ENCODE measurements at regions not wholly inside any gene's neighbourhood (a gene's known extent, or its start where the extent isn't known, plus 50 kb on each side); places are given as distances from the start of the nearest gene placed in this dataset.
"Not testable (repeated sequence)": the region's sequence is repeated elsewhere in the genome, so short reads cannot be mapped to it uniquely, and the experiment has no call there.

- no peak for DNase-seq
Measured at GRCh38 chr2:145010635-145011034, 490.7 kb upstream of the ZEB2 start.

DNA sequence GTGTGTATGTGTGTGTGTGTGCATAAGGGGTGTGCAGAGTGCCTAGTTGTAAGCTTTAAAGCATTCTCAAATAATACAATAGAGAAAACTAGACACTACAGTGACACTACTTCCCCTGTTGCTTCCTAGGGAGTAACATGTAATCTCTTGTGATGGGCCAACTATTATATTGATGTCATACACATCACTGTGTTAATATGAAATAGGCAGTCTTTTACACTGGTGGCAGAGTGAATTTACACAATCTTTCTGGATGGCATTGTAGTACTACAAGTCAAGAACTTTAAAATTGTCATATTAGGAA lies 488.0 kb upstream of the ZEB2 start:
- DNase-seq, result no peak

DNA sequence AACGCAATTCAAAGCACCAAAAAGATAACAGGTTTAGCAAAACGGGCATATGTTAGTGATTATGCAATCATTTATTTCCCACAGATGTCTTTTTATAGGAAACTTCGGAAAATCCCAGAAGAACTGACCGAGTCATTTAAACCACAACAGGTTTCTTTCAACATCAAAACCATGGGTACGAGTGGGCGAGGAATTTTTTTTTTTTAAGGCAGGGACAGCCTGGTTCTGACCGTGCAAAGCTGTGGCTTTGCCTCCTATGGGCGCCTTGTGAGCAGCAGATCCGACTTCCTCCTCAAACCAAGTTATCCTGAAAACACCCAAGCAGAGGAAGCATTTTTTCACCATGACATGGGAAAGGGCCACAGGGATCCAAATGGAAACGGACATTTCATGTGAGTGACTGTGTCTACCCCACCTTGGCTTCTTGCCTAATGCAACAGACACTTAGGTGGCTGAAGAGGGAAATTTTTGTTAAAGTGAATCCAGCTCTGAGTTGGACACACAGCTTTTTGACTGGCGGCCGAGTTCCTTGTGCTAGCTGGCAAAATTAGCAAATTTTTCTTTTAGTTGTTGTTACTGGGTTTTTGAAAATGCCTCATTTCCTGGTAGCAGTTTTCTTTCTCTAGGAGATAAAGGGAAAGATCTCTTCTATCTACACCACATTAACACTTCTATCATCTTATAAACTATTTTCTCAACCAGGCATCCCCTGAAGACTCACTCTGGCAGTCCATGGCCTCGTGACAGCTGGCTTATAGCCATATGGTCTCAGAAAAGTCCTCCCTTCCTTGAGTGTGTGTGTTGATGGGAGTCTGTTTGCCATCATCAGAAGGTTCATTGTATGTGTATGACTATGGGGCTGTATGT lies 487.4 kb upstream of the ZEB2 start:
- DNase-seq, result no peak

DNA sequence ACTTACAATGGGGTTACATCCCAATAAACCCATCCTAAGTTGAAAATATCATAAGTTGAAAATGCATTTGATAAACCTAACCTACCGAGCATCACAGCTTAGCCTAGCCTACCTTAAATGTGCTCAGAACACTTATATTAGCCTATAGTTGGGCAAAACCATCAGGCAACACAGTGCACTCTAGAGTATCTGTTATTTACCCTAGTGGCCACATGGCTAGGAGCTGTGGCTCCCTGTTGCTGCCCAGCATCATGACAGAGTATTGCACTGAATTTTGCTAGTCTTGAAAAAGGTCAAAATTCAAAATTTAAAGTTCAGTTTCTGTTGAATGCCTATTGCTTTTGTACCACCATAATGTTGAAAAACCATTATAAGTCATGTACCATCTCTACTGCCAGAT lies 482.7 kb upstream of the ZEB2 start:
- DNase-seq, result no peak

GRCh38 chr2:145000376-145000775 lies 480.5 kb upstream of the ZEB2 start:
- no peak for DNase-seq

GRCh38 chr2:144999936-145000335 lies 480.0 kb upstream of the ZEB2 start:
- DNase-seq, result no peak

DNA sequence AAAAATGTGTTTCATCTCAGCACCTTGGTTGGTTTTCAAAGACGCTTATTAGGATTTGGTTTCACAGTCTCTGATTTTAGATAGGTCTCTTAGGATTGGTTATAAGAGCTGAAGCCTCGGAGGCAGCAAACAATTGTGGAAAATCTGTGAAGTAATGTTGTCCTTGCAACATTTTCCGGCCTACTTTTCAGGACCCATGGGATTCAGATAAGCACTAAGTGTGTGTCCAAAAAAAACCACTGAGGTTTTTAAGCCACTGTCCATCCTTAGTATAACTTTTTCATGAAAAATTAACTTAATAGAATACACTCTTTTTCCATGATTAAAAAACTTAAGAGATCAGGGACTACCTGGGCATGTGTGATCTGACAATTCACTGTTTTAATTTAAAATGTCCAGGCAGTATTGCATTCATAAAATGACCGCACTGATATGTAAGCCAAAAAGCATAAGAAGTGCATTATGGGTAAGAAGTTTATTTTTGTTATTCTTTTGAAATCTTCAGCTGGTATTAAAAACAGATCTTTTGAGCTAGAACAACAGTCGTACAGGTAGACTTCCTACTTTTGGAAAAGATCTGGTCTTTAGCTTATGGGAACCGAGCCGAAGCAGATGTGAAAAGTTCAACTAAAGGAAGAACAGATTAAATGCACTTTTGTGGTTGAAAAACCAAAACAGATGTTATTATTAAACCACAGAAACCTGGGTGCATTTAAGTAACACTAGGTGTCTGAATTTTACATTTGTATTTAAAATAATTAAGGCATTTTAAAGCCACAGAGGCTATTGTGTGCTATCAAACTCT lies 479.4 kb upstream of the ZEB2 start:
- no peak for DNase-seq

DNA sequence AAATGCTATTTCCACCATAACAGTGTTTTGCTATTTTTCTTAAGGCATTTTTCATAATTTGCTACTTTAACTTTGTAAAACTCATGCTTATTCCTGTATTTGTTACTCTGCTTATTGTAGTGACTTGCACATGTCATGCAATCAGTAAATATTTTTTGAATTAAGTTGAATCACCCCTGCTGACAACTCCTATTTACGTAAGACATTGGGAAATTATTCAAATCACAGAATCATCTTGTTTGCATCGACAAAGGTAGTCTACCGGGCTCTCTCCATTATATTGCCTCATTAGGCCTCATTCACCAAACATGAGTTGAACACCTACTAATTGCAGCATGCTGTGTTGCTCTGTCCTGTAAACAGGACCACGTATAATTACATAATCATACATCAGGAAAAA lies 478.5 kb upstream of the ZEB2 start:
- no peak for DNase-seq

DNA sequence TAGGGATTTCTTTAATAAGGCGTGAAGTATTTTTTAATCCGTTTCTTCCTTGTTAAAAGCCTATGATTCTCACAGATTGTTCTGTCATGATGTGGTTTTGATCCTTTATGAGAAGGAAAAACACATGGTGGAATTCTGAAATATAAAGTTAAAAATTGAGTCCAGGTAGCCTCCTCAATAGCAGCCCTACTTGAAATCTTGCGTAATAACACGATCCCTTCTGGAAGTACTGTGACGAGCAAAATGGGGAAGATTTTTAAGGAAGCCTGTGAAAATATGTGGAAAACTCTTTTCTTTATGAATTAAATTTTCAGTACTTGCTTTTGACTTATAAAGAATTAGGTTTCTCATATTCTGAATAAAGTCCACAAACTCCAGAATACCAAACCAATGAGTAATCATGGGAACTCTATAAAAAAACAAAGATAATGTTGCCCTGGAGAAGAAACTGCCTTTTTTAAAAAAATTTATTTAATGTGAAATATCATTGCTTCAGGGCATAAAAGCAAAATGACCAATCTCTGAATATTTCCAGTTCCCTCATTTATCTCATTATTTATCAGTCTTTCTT lies 476.4 kb upstream of the ZEB2 start:
- DNase-seq, result no peak

DNA sequence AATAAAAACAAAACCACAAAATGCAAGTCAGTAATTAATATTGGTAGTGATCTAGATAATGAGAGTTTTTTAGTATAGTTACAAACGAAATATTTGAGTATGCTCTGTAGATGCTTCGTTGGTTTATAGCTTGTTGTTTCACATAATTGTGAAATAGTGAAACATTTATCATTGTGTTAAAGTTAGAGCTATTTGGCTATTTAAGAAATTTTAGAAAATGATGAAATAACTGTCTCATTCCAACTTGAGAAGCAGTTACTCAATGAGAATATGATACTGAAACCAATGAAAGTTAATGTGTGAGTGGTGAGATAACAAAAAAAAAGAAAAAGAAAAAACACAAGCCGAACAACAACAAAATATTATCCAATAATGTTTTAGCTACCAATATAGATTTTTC lies 475.6 kb upstream of the ZEB2 start:
- no peak for DNase-seq

GRCh38 chr2:144990661-144991060 lies 470.7 kb upstream of the ZEB2 start:
- no peak for DNase-seq

GRCh38 chr2:144989579-144990270 lies 469.8 kb upstream of the ZEB2 start:
- no peak for DNase-seq

- DNase-seq, result no peak
Measured at GRCh38 chr2:144988591-144988990, 468.7 kb upstream of the ZEB2 start.

GRCh38 chr2:144986691-144987090 lies 466.8 kb upstream of the ZEB2 start:
- no peak for DNase-seq

GRCh38 chr2:144984038-144984437 lies 464.1 kb upstream of the ZEB2 start:
- DNase-seq, result no peak

GRCh38 chr2:144983107-144983506 lies 463.2 kb upstream of the ZEB2 start:
- DNase-seq, result no peak

DNA sequence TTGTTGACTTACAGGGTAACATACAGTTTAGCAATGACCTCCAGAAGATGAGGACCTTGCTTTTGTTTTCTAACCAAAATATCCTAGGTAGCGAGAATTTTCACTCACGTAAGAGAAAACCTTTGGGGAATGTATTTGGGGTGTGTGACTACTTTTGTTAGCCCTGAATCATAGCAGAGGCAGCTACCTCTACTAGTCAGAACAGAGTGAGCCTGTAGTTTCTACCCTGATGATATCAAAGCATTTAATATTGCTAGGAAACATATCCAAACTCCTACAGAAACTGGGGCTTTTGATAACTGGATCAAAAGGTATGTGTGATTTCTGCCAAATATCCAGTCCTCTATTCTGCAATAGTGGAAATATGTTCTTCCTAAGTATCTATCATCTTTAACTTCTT lies 462.6 kb upstream of the ZEB2 start:
- DNase-seq, result no peak

DNA sequence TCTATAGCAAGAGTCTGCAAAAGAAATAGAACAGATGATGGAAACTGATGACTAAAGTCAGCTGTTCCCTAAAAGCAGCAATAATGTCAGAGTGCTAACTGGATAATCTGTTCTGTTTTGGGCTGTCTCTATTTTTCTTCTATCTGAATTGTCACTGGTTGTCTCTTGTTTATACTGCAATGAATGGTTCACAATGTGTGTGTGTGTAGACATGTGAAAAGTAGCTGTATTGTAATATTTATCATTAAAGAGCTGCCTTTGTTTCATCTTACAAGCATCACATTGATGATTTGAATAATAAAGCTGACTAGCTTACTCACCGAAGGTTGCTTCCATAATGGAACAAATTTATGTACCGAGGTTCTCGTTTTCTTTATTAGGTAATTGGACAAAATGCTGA lies 456.0 kb upstream of the ZEB2 start:
- DNase-seq, result no peak

DNA sequence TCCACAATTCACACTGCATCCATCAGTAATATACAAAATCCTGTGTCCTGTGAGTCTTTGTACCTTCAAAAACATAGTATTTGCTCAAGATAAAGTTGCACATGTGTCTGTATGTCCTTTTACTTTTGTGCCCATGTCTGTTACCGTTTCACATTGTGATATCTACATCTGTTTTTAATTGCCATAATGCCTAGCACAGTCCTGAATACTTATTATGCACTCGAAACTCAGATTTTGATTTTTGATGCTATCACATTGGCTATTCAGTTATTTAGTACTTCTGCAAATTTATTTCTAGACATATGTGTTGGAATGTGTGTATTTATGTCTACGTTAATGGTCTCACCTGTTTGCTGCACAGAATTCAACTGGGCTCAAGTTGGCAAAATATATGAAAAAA lies 452.8 kb upstream of the ZEB2 start:
- DNase-seq, result no peak

DNA sequence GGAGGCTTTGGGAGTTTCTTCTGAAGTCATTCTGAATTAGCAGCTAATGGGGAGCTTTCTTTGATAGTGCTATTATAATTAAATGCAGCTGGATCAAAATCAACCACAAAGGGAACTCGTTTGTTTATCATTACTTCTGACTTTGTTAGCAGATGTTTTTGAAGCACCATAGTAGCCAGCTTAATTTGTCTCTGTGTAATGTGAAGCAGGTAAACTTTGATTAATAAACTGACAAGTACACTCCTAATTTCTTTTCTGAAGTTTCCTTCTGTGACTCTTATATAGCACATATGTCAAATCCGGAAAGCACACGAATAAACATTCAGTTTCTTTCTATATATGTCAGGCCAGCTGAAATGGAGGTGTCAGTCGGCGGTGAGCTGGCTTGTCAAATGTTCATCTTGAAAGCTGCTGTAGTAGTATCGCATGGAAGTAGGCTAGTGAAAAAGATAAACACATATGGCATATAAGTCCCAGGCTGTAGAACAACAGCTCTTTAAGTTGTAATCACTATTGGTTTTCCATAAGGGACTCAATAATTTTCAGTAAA lies 451.9 kb upstream of the ZEB2 start:
- DNase-seq, result no peak

DNA sequence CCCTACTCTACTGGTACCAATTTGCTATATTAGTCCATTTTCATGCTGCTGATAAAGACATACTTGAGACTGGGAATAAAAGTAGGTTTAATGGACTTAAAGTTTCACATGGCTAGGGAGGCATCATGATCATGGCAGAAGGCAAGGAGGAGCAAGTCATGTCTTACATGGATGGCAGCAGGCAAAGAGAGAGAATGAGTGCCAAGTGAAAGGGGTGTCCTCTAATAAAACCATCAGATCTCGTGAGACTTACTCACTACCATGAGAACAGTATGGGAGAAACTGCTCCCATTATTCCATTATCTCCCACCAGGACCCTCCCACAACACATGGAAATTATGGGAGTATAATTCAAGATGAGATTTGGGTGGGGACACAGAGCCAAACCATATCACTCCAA lies 450.5 kb upstream of the ZEB2 start:
- not testable (repeated sequence) for DNase-seq

DNA sequence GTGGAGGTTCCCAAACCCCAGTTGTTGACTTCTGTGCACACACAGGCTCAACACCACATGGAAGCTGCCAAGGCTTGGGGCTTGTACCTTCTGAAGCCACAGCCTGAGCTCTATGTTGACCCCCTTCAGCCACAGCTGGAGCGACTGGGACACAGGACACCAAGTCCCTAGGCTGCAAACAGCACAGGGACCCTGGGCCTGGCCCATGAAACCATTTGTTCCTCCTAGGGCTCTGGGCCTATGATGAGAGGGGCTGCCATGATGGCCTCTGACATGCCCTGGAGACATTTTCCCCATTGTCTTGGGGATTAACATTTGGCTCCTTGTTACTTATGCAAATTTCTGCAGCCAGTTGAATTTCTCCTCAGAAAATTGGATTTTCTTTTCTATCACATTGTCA lies 449.6 kb upstream of the ZEB2 start:
- not testable (repeated sequence) for DNase-seq

DNA sequence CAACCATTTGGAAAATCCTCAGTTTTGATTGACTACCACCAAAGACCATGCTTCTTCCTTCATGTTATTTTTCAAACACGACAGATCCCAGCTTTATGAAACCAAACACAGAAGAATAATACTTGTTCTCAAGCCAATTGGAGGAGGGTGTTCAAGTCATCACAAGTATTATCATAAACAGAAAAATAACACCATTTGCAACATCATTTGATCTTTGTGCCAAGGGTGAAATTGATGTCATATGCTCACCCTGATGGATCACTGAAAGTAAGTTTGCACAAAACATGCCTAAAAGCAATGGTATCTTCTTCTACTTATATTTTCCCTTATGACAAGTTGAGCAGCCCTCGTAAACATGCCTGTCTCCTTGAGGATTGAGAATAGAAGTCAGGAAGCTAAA lies 448.0 kb upstream of the ZEB2 start:
- no peak for DNase-seq
